HepG2 (cell line): ENCODE measurements at regions not wholly inside any gene's neighbourhood (a gene's known extent, or its start where the extent isn't known, plus 50 kb on each side); places are given as distances from the start of the nearest gene placed in this dataset.

Experiments
- ATAC-seq: fragments of 200-7000 bp; cut with Tn5 transposase; 3 replicates; pipeline ENCODE4 v1.9.1; 2020; ENCODE audit warnings: mild to moderate bottlenecking, moderate library complexity
- BruUV-seq: library from RNA; stranded (reverse); fragments of 400-500 nt; replicated peaks from 2 replicates; lab custom pipeline; 2021; lab: Mats Ljungman, UMichigan
- CTCF ChIA-PET: fragments of 300-600 bp; formaldehyde crosslinking; extraction: SDS; loops from one replicate; lab custom pipeline; 2021; ENCODE audit warnings: low total read pairs, inconsistent platforms, low intra/inter-chr PET ratio; lab: Yijun Ruan, JAX
- POLR2A ChIA-PET: fragments of 350-600 bp; sonication (Branson Sonifier 250); formaldehyde crosslinking; loops from one replicate; lab custom pipeline; 2020; ENCODE audit warnings: antibody characterized with exemption, inconsistent platforms; lab: Yijun Ruan, JAX
- DNase-seq: peaks from one replicate; pipeline ENCODE4 v3.0.0-alpha.2; 2015; ENCODE audit warnings: low spot score
- FAIRE-seq: peaks from 3 replicates; lab custom pipeline; 2011; peaks lifted over from hg19 to GRCh38; lab: Jason Lieb, UNC
- H2AFZ ChIP-seq: one replicate; pipeline ENCODE4 v1.6.1; 2011; ENCODE audit warnings: low read length, inconsistent platforms
- H3K27ac ChIP-seq: fragments of 300-600 bp; 3 replicates; pipeline ENCODE4 v1.8.0; 2011; ENCODE audit warnings: mixed run types, mild to moderate bottlenecking, mixed read lengths, low read length, inconsistent platforms; ENCODE audit not compliant: insufficient read depth; ENCODE audit errors: extremely low read length
- H3K27me3 ChIP-seq, 2 experiments: fragments of 200-600 bp in 1 of 2; 2 replicates in 1 of 2; 3 replicates in 1 of 2; pipeline versions ENCODE4 v1.6.0 to v1.8.0; 2011; ENCODE audit warnings: low read length in 2 of 2, mild to moderate bottlenecking in 2 of 2, moderate library complexity in 2 of 2, inconsistent platforms in 1 of 2; ENCODE audit not compliant: insufficient read depth in 2 of 2, control insufficient read depth in 1 of 2
- H3K36me3 ChIP-seq, 2 experiments: fragments of 200-600 bp in 1 of 2; replicated peaks in 1 of 2; 2 replicates in 1 of 2; 3 replicates in 1 of 2; pipeline versions ENCODE4 v1.5.1 to v1.8.0; 2011; ENCODE audit warnings: low read length in 2 of 2, inconsistent platforms in 1 of 2; ENCODE audit not compliant: insufficient read depth in 2 of 2, control insufficient read depth in 1 of 2
- H3K4me1 ChIP-seq: 2 replicates; pipeline ENCODE4 v1.5.1; 2012; ENCODE audit warnings: low read length, inconsistent platforms; ENCODE audit not compliant: insufficient read depth
- H3K4me2 ChIP-seq: 2 replicates; pipeline ENCODE4 v1.6.0; 2011; ENCODE audit warnings: low read depth, low read length, inconsistent platforms
- H3K4me3 ChIP-seq, 3 experiments: fragments of 200-600 bp in 1 of 3; sonication (generic), shearing (Covaris generic) in 1 of 3; replicated peaks in 1 of 3; 2 replicates each; pipeline ENCODE4 v1.5.1; 2011 to 2016; ENCODE audit warnings: low read length in 3 of 3, inconsistent platforms in 2 of 3, low read depth in 2 of 3, mild to moderate bottlenecking in 2 of 3, control low read depth in 1 of 3, mixed read lengths in 1 of 3; ENCODE audit not compliant: insufficient read depth in 1 of 3
- H3K79me2 ChIP-seq: one replicate; pipeline ENCODE4 v1.6.1; 2011; ENCODE audit warnings: low read length, inconsistent platforms; ENCODE audit not compliant: insufficient read depth
- H3K9ac ChIP-seq: 2 replicates; pipeline ENCODE4 v1.6.0; 2011; ENCODE audit warnings: mild to moderate bottlenecking, low read depth, low read length, inconsistent platforms; ENCODE audit not compliant: insufficient read depth
- H3K9me3 ChIP-seq: 2 replicates; pipeline ENCODE4 v1.5.1; 2012; ENCODE audit warnings: mild to moderate bottlenecking, low read length
- H4K20me1 ChIP-seq: 2 replicates; pipeline ENCODE4 v1.6.0; 2011; ENCODE audit warnings: inconsistent platforms, mild to moderate bottlenecking, low read length, moderate library complexity; ENCODE audit not compliant: insufficient read depth
- CHD4 ChIP-seq: fragments of 200-600 bp; sonication (generic); IDR thresholded peaks from 2 replicates; pipeline ENCODE4 v1.7.0; 2017; ENCODE audit warnings: mild to moderate bottlenecking, low read length, borderline replicate concordance
- SOX6 ChIP-seq, 2 experiments: fragments of 450-650 bp in 1 of 2; sonication (generic) in 1 of 2; formaldehyde crosslinking in 1 of 2; IDR thresholded peaks; 2 replicates each; pipeline versions ENCODE4 v1.4.0 to v1.6.1; 2017 to 2020; ENCODE audit warnings: antibody characterized with exemption in 1 of 2, mild to moderate bottlenecking in 1 of 2, missing genetic modification reagents in 1 of 2
- ZNF138 ChIP-seq: sonication (generic); formaldehyde crosslinking; IDR thresholded peaks from 2 replicates; pipeline ENCODE4 v1.5.0; 2020; ENCODE audit warnings: mild to moderate bottlenecking, low read depth, missing genetic modification reagents
- ZNF256 ChIP-seq: sonication (generic); formaldehyde crosslinking; conservative IDR thresholded peaks from 2 replicates; pipeline ENCODE4 v1.4.0; 2020; ENCODE audit warnings: missing genetic modification reagents
- ZNF616 ChIP-seq: sonication (generic); formaldehyde crosslinking; IDR thresholded peaks from 2 replicates; pipeline ENCODE4 v1.5.0; 2020; ENCODE audit warnings: low read depth, mild to moderate bottlenecking, missing genetic modification reagents
- WGBS: methylation state at CpG from one replicate; pipeline ENCODE4 v1.1.6; 2017; ENCODE audit warnings: low lambda C conversion rate; 5-methylcytosine and 5-hydroxymethylcytosine counted together
- in situ Hi-C: cut with HindIII; loops from 2 replicates; pipeline ENCODE4 v1.10.0; 2017; ENCODE audit warnings: low pct_unique_long_range_greater_than_20kb; ENCODE audit not compliant: extremely low pct_ligation_motif_present
- intact Hi-C: fragments of 100-400 bp; cut with micrococcal nuclease; formaldehyde crosslinking; loops from one replicate; pipeline ENCODE4 v1.10.0; 2022; ENCODE audit not compliant: unreplicated experiment
- TF ChIP-seq, protein P1 (sequence below): IDR thresholded peaks from 2 replicates; pipeline ENCODE4 v1.6.1; 2012; ENCODE audit warnings: low read length, improper control_type of control experiment
- TF ChIP-seq, protein P2 (sequence below): sonication (generic); formaldehyde crosslinking; IDR thresholded peaks from 2 replicates; pipeline ENCODE4 v1.8.0; 2022; ENCODE audit warnings: mild to moderate bottlenecking, missing genetic modification reagents
- TF ChIP-seq, protein P3 (sequence below): sonication (generic); formaldehyde crosslinking; IDR thresholded peaks from 2 replicates; pipeline ENCODE4 v1.4.0; 2020; ENCODE audit warnings: missing genetic modification reagents

DNA sequence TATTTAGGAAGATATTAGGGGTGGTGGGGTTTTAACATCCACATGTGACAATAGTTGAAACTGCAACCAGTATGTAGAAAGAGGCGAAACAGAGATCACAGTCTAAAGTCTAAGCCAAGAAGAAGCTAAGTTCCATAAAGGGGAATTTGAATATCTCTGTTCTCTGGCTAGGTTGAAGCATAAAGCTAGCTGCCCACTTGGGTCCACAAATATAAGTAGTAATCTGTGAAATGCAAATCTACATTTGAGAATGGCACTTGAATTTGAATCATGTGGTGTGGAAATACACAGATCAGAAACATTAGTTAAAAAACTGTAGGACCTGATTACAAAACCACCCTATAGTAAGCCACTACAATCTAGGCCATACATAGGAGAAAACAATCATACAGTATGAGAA, 602.1 kb downstream of the LMO4 start:
- CTCF ChIA-PET: no interaction called here

More for the DNA sequence above, 602.1 kb downstream of the LMO4 start:
- WGBS: 7% methylated on average over 1 of the region's 1 CpG
- Histone ChIP-seq H4K20me1 (no peaks in the 10 kb centered on the region), H3K4me1 (peaks cover 5% of the 10 kb centered on the region; the same call in 1 of the 2 replicates), H3K9ac (no peak overlapping the region), H3K36me3 (no peaks in the 10 kb centered on the region), H3K79me2 (no peaks in the 10 kb centered on the region), H3K9me3 (0 out of 2 replicates have a peak, but pooled peaks cover 5% of the 10 kb centered on the region), H3K4me3 (no peak overlapping the region), H3K27ac (no peak overlapping the region), H2AFZ (no peak overlapping the region), H3K4me2 (no peak overlapping the region), H3K27me3 (no peaks in the 10 kb centered on the region)
- ATAC-seq (no peak), FAIRE-seq (no peak), DNase-seq (no peak)
- in situ Hi-C loops: no loop called here
- POLR2A ChIA-PET: no interaction called here
- no peak for TF ChIP-seq CHD4
- no peak for TF ChIP-seq SOX6 (IDR thresholded peaks at IDR 0.05)
- no peak for TF ChIP-seq SOX6 (CRISPR knock-in tag; IDR thresholded peaks at IDR 0.05)
- TF ChIP-seq, protein P1, sequence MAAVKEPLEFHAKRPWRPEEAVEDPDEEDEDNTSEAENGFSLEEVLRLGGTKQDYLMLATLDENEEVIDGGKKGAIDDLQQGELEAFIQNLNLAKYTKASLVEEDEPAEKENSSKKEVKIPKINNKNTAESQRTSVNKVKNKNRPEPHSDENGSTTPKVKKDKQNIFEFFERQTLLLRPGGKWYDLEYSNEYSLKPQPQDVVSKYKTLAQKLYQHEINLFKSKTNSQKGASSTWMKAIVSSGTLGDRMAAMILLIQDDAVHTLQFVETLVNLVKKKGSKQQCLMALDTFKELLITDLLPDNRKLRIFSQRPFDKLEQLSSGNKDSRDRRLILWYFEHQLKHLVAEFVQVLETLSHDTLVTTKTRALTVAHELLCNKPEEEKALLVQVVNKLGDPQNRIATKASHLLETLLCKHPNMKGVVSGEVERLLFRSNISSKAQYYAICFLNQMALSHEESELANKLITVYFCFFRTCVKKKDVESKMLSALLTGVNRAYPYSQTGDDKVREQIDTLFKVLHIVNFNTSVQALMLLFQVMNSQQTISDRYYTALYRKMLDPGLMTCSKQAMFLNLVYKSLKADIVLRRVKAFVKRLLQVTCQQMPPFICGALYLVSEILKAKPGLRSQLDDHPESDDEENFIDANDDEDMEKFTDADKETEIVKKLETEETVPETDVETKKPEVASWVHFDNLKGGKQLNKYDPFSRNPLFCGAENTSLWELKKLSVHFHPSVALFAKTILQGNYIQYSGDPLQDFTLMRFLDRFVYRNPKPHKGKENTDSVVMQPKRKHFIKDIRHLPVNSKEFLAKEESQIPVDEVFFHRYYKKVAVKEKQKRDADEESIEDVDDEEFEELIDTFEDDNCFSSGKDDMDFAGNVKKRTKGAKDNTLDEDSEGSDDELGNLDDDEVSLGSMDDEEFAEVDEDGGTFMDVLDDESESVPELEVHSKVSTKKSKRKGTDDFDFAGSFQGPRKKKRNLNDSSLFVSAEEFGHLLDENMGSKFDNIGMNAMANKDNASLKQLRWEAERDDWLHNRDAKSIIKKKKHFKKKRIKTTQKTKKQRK: no peak
- no peak for TF ChIP-seq ZNF616 (CRISPR knock-in tag)
- no peak for TF ChIP-seq ZNF138
- TF ChIP-seq, protein P2, sequence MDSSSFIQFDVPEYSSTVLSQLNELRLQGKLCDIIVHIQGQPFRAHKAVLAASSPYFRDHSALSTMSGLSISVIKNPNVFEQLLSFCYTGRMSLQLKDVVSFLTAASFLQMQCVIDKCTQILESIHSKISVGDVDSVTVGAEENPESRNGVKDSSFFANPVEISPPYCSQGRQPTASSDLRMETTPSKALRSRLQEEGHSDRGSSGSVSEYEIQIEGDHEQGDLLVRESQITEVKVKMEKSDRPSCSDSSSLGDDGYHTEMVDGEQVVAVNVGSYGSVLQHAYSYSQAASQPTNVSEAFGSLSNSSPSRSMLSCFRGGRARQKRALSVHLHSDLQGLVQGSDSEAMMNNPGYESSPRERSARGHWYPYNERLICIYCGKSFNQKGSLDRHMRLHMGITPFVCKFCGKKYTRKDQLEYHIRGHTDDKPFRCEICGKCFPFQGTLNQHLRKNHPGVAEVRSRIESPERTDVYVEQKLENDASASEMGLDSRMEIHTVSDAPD (CRISPR knock-in tag): no peak
- TF ChIP-seq ZNF256 (CRISPR knock-in tag): no peak
- TF ChIP-seq, protein P3, sequence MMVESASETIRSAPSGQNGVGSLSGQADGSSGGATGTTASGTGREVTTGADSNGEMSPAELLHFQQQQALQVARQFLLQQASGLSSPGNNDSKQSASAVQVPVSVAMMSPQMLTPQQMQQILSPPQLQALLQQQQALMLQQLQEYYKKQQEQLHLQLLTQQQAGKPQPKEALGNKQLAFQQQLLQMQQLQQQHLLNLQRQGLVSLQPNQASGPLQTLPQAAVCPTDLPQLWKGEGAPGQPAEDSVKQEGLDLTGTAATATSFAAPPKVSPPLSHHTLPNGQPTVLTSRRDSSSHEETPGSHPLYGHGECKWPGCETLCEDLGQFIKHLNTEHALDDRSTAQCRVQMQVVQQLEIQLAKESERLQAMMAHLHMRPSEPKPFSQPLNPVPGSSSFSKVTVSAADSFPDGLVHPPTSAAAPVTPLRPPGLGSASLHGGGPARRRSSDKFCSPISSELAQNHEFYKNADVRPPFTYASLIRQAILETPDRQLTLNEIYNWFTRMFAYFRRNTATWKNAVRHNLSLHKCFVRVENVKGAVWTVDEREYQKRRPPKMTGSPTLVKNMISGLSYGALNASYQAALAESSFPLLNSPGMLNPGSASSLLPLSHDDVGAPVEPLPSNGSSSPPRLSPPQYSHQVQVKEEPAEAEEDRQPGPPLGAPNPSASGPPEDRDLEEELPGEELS (CRISPR knock-in tag): no peak
- BruUV-seq: no TSS peak
- intact Hi-C loops: no loop called here
